Ishikawa (cell line): ENCODE measurements at regions not wholly inside any gene's neighbourhood (a gene's known extent, or its start where the extent isn't known, plus 50 kb on each side); places are given as distances from the start of the nearest gene placed in this dataset.

Experiments used
- CEBPB ChIP-seq: IDR thresholded peaks from 2 replicates; pipeline ENCODE4 v1.6.1; 2012
- EGR1 ChIP-seq: IDR thresholded peaks from 2 replicates; pipeline ENCODE4 v1.6.1; 2012
- RAD21 ChIP-seq: IDR thresholded peaks from 2 replicates; pipeline ENCODE4 v1.6.1; 2012; ENCODE audit warnings: low read depth
- TCF12 ChIP-seq: IDR thresholded peaks from 2 replicates; pipeline ENCODE4 v1.6.1; 2012; ENCODE audit warnings: low read depth
- TEAD4 ChIP-seq: IDR thresholded peaks from 2 replicates; pipeline ENCODE4 v1.6.1; 2012
- YY1 ChIP-seq: IDR thresholded peaks from 2 replicates; pipeline ENCODE4 v1.6.1; 2012; ENCODE audit warnings: low read depth

GRCh38 chr3:107240183-107241091 is 136.8 kb upstream of the CCDC54 start:
- TF ChIP-seq RAD21, result no peak
- TF ChIP-seq CEBPB, result no peak
- no peak for TF ChIP-seq YY1
- no peak for TF ChIP-seq TCF12
- TF ChIP-seq TEAD4, result no peak
- no peak; the same call in 1 of the 2 replicates for TF ChIP-seq EGR1
